Muscle layer of colon (tissue), 2 donors: ENCODE measurements at regions not wholly inside any gene's neighbourhood (a gene's known extent, or its start where the extent isn't known, plus 50 kb on each side); places are given as distances from the start of the nearest gene placed in this dataset.

Source experiments
- H3K27ac ChIP-seq: one replicate; pipeline ENCODE4 v1.7.0; 2013; ENCODE audit warnings: low read depth, mild to moderate bottlenecking, low read length, moderate library complexity
- H3K27me3 ChIP-seq, 2 donors: one replicate each; pipeline ENCODE4 v1.7.0; 2013; ENCODE audit warnings: low read length in 2 of 2, mild to moderate bottlenecking in 2 of 2; ENCODE audit not compliant: insufficient read depth in 2 of 2, control insufficient read depth in 1 of 2
- H3K36me3 ChIP-seq: one replicate; pipeline ENCODE4 v1.7.0; 2013; ENCODE audit warnings: mild to moderate bottlenecking, low read length; ENCODE audit not compliant: insufficient read depth
- H3K4me1 ChIP-seq: one replicate; pipeline ENCODE4 v1.7.0; 2013; ENCODE audit warnings: mild to moderate bottlenecking, low read length; ENCODE audit not compliant: insufficient read depth
- H3K4me3 ChIP-seq, 2 donors: one replicate each; pipeline ENCODE4 v1.7.0; 2013; ENCODE audit warnings: low read length in 2 of 2, low read depth in 1 of 2, mild to moderate bottlenecking in 1 of 2, moderate library complexity in 1 of 2
- H3K9ac ChIP-seq: one replicate; pipeline ENCODE4 v1.7.0; 2013; ENCODE audit warnings: low read length
- H3K9me3 ChIP-seq: one replicate; pipeline ENCODE4 v1.7.0; 2013; ENCODE audit warnings: mild to moderate bottlenecking, low read length
- donor health status: abdominal sarcoma.
- donor health status: Adenocarcinoma of cecum.

GRCh38 chr6:126461045-126461444 lies 121.1 kb downstream of the CENPW start:
- Histone ChIP-seq H3K4me1 (peaks cover 14% of the 10 kb centered on the region), H3K27me3 (no peaks in the 10 kb centered on the region), H3K9me3 (no peaks in the 10 kb centered on the region), H3K4me3 (no peak overlapping the region), H3K36me3 (no peaks in the 10 kb centered on the region), H3K9ac (no peak overlapping the region), H3K27ac (no peak overlapping the region)

DNA sequence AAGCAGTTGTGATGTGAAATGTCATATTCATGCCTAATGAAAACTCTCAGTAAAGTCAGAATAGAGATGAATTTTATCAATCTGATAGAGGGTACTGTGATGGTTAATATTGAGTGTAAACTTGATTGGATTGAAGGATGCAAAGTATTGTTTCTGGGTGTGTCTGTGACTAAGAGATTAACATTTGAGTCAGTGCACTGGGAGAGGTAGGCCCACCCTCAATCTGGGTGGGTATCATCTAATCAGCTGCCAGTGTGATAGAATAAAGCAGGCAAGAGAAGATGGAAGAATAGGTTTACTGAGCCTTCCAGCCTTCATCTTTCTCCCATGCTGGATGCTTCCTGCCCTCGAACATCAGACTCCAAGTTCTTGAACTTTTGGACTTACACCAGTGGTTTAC lies 124.3 kb downstream of the CENPW start:
- Histone ChIP-seq H3K27ac (no peak overlapping the region), H3K36me3 (no peaks in the 10 kb centered on the region), H3K9ac (no peak overlapping the region), H3K4me1 (peaks cover 14% of the 10 kb centered on the region), H3K9me3 (no peaks in the 10 kb centered on the region), H3K4me3 (no peak overlapping the region), H3K27me3 (no peaks in the 10 kb centered on the region)

DNA sequence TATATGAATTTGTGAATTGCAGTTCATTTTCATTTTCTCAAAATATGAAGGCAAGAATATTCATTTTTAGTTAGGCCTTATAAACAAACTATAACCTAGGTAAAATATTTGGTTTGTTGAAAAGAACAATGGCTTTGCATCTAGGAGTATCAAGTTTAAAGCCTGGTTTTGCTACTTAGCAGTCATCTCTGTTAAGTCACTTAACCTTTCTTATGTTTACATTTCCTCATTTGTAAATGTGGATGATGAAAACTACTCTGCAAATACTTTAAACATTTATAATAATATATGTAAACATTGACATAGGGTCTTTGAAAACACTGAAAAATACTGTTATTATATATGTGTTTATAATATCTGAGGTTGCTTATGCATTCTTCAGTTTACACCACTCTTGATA lies 135.5 kb downstream of the CENPW start:
- Histone ChIP-seq H3K4me3 (no peak overlapping the region), H3K4me1 (no peaks in the 10 kb centered on the region), H3K36me3 (no peaks in the 10 kb centered on the region), H3K27me3 (no peaks in the 10 kb centered on the region), H3K27ac (no peak overlapping the region), H3K9ac (no peak overlapping the region), H3K9me3 (no peaks in the 10 kb centered on the region)

GRCh38 chr6:126477678-126478077 lies 137.8 kb downstream of the CENPW start:
- H3K9me3 ChIP-seq, result no peaks in the 10 kb centered on the region
- no peak overlapping the region for H3K4me3 ChIP-seq
- no peak overlapping the region for H3K9ac ChIP-seq
- no peaks in the 10 kb centered on the region for H3K27me3 ChIP-seq
- H3K27ac ChIP-seq, result no peak overlapping the region
- no peaks in the 10 kb centered on the region for H3K4me1 ChIP-seq
- no peaks in the 10 kb centered on the region for H3K36me3 ChIP-seq

- Histone ChIP-seq H3K4me1 (no peaks in the 10 kb centered on the region), H3K36me3 (no peaks in the 10 kb centered on the region), H3K4me3 (no peak overlapping the region), H3K27ac (no peak overlapping the region), H3K27me3 (no peaks in the 10 kb centered on the region), H3K9ac (no peak overlapping the region), H3K9me3 (no peaks in the 10 kb centered on the region)
These were observed 140.4 kb downstream of the CENPW start for GRCh38 chr6:126480268-126480667.

DNA sequence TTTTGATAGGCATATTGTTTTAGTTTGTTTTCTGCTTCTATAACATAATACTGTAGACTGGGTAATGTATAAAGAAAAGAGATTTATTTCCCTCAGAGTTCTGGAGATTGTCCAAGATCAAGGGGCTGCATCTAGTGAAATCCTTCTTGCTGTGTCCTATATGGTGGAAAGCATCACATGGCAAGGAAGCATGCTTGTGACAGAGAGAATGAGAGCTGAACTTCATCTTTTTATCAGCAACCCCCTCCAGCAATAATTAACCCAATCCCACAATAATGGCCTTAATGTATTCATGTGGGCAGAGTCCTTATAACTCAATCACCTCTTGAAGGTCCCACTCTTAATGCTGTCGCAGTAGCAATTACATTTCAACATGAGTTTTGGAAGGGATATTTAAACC lies 141.4 kb downstream of the CENPW start:
- Histone ChIP-seq H3K9ac (no peak overlapping the region), H3K36me3 (no peaks in the 10 kb centered on the region), H3K4me3 (no peak overlapping the region), H3K9me3 (no peaks in the 10 kb centered on the region), H3K27me3 (no peaks in the 10 kb centered on the region), H3K27ac (no peak overlapping the region), H3K4me1 (no peaks in the 10 kb centered on the region)

DNA sequence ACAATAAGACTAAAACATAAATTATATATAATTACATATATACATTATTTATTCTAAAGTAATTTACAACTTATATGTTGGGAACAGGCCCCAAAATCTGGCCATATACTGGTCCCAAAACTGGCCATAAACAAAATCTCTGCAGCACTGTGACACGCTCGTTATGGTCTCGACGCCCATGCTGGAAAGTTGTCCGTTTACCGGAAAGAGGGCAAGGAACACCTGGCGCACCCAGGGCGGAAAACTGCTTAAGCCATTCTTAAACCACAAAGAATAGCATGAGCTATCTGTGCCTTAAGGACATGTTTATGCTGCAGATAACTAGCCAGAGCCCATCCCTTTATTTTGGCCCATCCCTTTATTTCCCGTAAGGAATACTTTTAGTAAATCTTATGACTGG lies 164.9 kb downstream of the CENPW start:
- no peaks in the 10 kb centered on the region for H3K36me3 ChIP-seq
- no peak overlapping the region for H3K4me3 ChIP-seq
- H3K9ac ChIP-seq, result no peak overlapping the region
- H3K9me3 ChIP-seq, result no peaks in the 10 kb centered on the region
- H3K27ac ChIP-seq, result no peak overlapping the region
- no peaks in the 10 kb centered on the region for H3K27me3 ChIP-seq
- no peaks in the 10 kb centered on the region for H3K4me1 ChIP-seq

GRCh38 chr6:126513198-126513597 lies 173.3 kb downstream of the CENPW start:
- no peaks in the 10 kb centered on the region for H3K9me3 ChIP-seq
- H3K4me1 ChIP-seq, result no peaks in the 10 kb centered on the region
- H3K27ac ChIP-seq, result no peak overlapping the region
- H3K4me3 ChIP-seq, result no peak overlapping the region
- no peaks in the 10 kb centered on the region for H3K36me3 ChIP-seq
- H3K27me3 ChIP-seq, result no peaks in the 10 kb centered on the region
- H3K9ac ChIP-seq, result no peak overlapping the region

DNA sequence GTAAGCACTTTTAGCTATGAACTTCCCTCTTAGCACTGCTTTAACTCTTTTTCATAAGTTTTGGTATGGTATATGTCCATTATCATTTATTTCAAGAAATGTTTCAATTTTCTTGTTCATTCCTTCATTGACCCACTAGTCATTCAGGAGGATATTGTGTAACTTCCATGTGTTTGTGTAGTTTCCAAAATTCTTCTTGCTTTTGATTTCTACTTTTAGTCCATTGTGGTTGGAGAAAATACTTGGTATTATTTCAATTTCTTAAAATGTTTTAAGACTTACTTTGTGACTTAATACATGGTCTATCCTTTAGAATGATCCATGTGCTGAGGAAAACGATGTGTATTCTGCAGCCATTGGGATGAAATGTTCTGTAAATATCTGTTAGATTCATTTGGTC lies 176.5 kb downstream of the CENPW start:
- Histone ChIP-seq H3K9me3 (no peaks in the 10 kb centered on the region), H3K9ac (no peak overlapping the region), H3K4me1 (no peaks in the 10 kb centered on the region)

DNA sequence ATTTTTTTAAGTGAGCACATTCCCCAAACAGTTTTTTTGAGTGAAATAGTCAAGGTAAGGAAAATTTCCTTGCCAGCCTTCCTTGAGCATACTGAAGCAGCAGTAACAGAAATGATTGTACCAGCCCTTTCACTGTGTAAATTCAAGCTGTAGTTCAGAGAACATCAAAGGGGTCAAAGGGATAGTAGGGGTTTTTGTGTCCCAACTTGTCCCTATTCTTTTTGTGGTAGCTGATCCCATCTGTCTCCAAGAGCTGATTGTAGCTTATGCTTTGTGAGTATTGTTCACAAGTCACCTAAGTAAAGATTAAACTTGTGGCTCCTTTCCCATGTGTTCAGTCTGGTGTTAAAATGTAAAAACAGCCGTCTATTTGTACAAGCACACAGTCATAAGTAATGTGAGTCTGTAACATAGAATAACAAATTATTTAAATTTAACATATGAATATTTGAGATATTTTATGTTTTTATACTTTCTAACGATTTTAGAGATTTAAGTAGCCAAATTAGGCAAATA lies 185.0 kb downstream of the CENPW start:
- Histone ChIP-seq H3K9ac (no peak overlapping the region), H3K9me3 (no peaks in the 10 kb centered on the region), H3K4me3 (no peak overlapping the region), H3K27ac (no peak overlapping the region), H3K36me3 (no peaks in the 10 kb centered on the region), H3K27me3 (no peaks in the 10 kb centered on the region), H3K4me1 (no peaks in the 10 kb centered on the region)

More for the DNA sequence above, 176.5 kb downstream of the CENPW start:
- no peak overlapping the region for H3K27ac ChIP-seq
- H3K36me3 ChIP-seq, result no peaks in the 10 kb centered on the region
- H3K27me3 ChIP-seq, result no peaks in the 10 kb centered on the region
- no peak overlapping the region for H3K4me3 ChIP-seq

- no peaks in the 10 kb centered on the region for H3K36me3 ChIP-seq
- H3K27ac ChIP-seq, result no peak overlapping the region
- H3K9me3 ChIP-seq, result no peaks in the 10 kb centered on the region
- no peaks in the 10 kb centered on the region for H3K27me3 ChIP-seq
- H3K4me1 ChIP-seq, result no peaks in the 10 kb centered on the region
- no peak overlapping the region for H3K9ac ChIP-seq
- no peak overlapping the region for H3K4me3 ChIP-seq
These were observed 186.6 kb downstream of the CENPW start for GRCh38 chr6:126526547-126526946.

DNA sequence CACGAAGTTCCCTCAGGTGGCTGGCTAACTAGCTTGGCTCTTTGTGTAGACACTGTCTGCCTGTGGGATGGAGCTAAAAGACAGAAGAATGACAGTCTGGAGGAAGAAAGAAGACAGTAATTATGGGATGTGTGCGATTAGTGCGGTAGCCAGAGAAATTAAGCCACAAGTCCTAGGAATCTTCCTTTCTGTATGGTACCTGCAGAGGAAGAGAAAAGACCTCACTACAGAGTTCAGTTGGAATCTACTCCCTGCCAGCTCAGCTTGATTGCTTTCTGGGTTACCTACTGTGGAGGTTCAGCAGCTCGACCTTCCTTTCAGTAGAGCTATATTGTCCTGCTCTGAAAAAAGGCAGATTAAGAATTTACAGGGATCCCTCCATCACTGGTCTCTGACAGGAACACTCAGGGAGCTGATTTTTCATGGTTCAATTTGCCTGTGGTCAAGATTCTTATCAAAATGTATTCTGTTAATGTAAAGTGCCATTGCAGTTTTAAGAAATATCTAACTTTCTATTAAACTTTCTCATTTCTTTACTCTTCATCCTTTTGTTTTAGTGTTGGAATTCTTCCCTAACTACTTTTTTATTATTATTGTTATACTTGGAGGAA lies 187.2 kb downstream of the CENPW start:
- Histone ChIP-seq H3K36me3 (no peaks in the 10 kb centered on the region), H3K9me3 (no peaks in the 10 kb centered on the region), H3K9ac (no peak overlapping the region), H3K27me3 (no peaks in the 10 kb centered on the region), H3K4me1 (no peaks in the 10 kb centered on the region), H3K27ac (no peak overlapping the region), H3K4me3 (no peak overlapping the region)
